AG04450 (cell line): ENCODE measurements at regions not wholly inside any gene's neighbourhood (a gene's known extent, or its start where the extent isn't known, plus 50 kb on each side); places are given as distances from the start of the nearest gene placed in this dataset.

ENCODE experiments used
- CTCF ChIA-PET: fragments of 300-600, 350-600 bp; formaldehyde crosslinking; extraction: SDS; loops from one replicate; lab custom pipeline; 2022; ENCODE audit warnings: antibody characterized with exemption, inconsistent platforms; lab: Charles Lee
- POLR2A ChIA-PET: fragments of 350-600 bp; formaldehyde crosslinking; extraction: SDS; loops from one replicate; lab custom pipeline; 2021; ENCODE audit warnings: antibody characterized with exemption, inconsistent platforms; lab: Yijun Ruan, JAX
- DNase-seq: peaks from one replicate; pipeline ENCODE4 v3.0.0-alpha.2; 2011; ENCODE audit warnings: low read depth, low spot score
- H3K27ac ChIP-seq: one replicate; pipeline ENCODE4 v1.5.1; 2012; ENCODE audit warnings: low read depth, low read length, control low read depth
- H3K27me3 ChIP-seq: one replicate; pipeline ENCODE4 v1.6.0; 2012; ENCODE audit warnings: low read length; ENCODE audit not compliant: control insufficient read depth, insufficient read depth
- H3K4me3 ChIP-seq: 2 replicates; pipeline ENCODE4 v1.5.1; 2011; ENCODE audit warnings: mild to moderate bottlenecking, low read depth, low read length, control low read depth
- H3K9me3 ChIP-seq: 2 replicates; pipeline ENCODE4 v1.5.1; 2012; ENCODE audit warnings: low read length; ENCODE audit not compliant: control insufficient read depth, insufficient read depth
- CTCF ChIP-seq: IDR thresholded peaks from 2 replicates; pipeline ENCODE4 v1.5.1; 2011; ENCODE audit warnings: low read depth, low read length, control low read depth, inconsistent platforms

- Histone ChIP-seq H3K4me3 (no peak overlapping the region), H3K27ac (no peak overlapping the region), H3K9me3 (no peaks in the 10 kb centered on the region; the same call in 1 of the 2 replicates), H3K27me3 (no peaks in the 10 kb centered on the region)
- no peak for DNase-seq
- no peak for TF ChIP-seq CTCF
- ChIA-PET POLR2A (no interaction called here), CTCF (interaction anchor here (1.0 kb wide), 1 partner anchor 22 kb away, joined by 3 read pairs; no protein-coding TSS in a partner anchor)
These were observed 441.7 kb downstream of the FUT8 start for GRCh38 chr14:65854215-65854614.

- CTCF ChIA-PET = interaction anchor here (0.5 kb wide), 2 partner anchors 14 to 28 kb away, joined by 3 read pairs; no protein-coding TSS in a partner anchor
- POLR2A ChIA-PET = no interaction called here
These were observed 448.6 kb downstream of the FUT8 start for GRCh38 chr14:65860956-65861611.

GRCh38 chr14:65864549-65864948, 452.0 kb downstream of the FUT8 start:
- TF ChIP-seq CTCF = no peak
- ChIA-PET POLR2A (no interaction called here), CTCF (no interaction called here)
- Histone ChIP-seq H3K27me3 (no peaks in the 10 kb centered on the region), H3K4me3 (no peak overlapping the region), H3K27ac (no peak overlapping the region), H3K9me3 (no peaks in the 10 kb centered on the region)
- no peak for DNase-seq

More at GRCh38 chr14:65860956-65861611, 448.6 kb downstream of the FUT8 start:
- H3K9me3 ChIP-seq = no peaks in the 10 kb centered on the region
- H3K27ac ChIP-seq = no peak overlapping the region
- DNase-seq = no peak
- no peaks in the 10 kb centered on the region for H3K27me3 ChIP-seq
- TF ChIP-seq CTCF = no peak
- H3K4me3 ChIP-seq = no peak overlapping the region

GRCh38 chr14:65864984-65865383, 452.5 kb downstream of the FUT8 start:
- Histone ChIP-seq H3K27me3 (no peaks in the 10 kb centered on the region), H3K4me3 (no peak overlapping the region), H3K9me3 (no peaks in the 10 kb centered on the region), H3K27ac (no peak overlapping the region)
- POLR2A ChIA-PET = no interaction called here
- CTCF ChIA-PET = no interaction called here
- no peak for DNase-seq
- no peak for TF ChIP-seq CTCF

GRCh38 chr14:65866448-65866847, 453.9 kb downstream of the FUT8 start:
- Histone ChIP-seq H3K4me3 (no peak overlapping the region), H3K9me3 (no peaks in the 10 kb centered on the region), H3K27me3 (no peaks in the 10 kb centered on the region), H3K27ac (no peak overlapping the region)
- POLR2A ChIA-PET = no interaction called here
- DNase-seq = no peak
- no peak for TF ChIP-seq CTCF
- CTCF ChIA-PET = no interaction called here
